ENCODE measurements at regions not wholly inside any gene's neighbourhood (a gene's known extent, or its start where the extent isn't known, plus 50 kb on each side); places are given as distances from the start of the nearest gene placed in this dataset.

DNA sequence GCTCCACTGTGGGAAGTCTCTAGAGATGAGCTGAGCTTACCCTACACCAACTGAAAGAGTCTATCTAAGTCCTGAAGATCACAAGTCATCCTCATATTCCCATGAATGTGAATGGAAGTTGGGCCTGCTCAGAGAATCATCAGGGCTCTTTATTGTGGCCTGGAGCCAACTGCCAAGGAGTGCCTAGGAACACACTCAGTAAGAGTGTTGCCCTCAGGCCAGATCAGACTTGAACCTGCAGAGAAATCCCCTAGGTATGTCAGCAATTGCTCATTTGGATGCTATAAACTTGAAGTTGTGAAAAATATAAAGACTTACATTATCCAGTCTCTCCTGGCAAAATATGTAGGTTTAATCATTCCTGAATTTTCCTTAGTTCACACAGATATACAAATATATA lies 1070.2 kb downstream of the EFNB2 start:
- Histone ChIP-seq H4K20me1 (replicated peaks in 1 of 2; ENCODE audit: control insufficient read depth in 1 of 2, insufficient read depth in 2 of 2, low read length in 2 of 2) (no peaks in the 10 kb centered on the region), H3K18ac (ENCODE audit: extremely low read depth, low read length) (no peak overlapping the region), H2BK120ac (replicated peaks; ENCODE audit: low read depth, low read length) (no peak overlapping the region), H4K91ac (replicated peaks; ENCODE audit: insufficient read length, low read length) (no peak overlapping the region), H3K4me1 (replicated peaks in 1 of 4; ENCODE audit: control insufficient read depth in 3 of 4, insufficient read depth in 4 of 4, low read length in 3 of 4) (peaks cover 0 to 5% (median 2%) of the 10 kb centered on the region in 4 experiments; a peak in 2 of 7 replicates), H4K5ac (ENCODE audit: insufficient read length, low read depth, low read length) (no peak overlapping the region), H3K79me2 (ENCODE audit: control insufficient read depth in 1 of 2, insufficient read depth in 2 of 2, low read length in 2 of 2) (no peaks in the 10 kb centered on the region), H2BK12ac (ENCODE audit: low read depth, low read length) (no peak overlapping the region), H3K79me1 (ENCODE audit: low read depth, low read length) (no peaks in the 10 kb centered on the region), H3K36me3 (ENCODE audit: control insufficient read depth in 2 of 4, insufficient read depth in 4 of 4, low read length in 3 of 4) (no peaks in the 10 kb centered on the region), H3K4ac (replicated peaks; ENCODE audit: insufficient read length, low read depth, low read length) (no peak overlapping the region), H3K4me3 (ENCODE audit: extremely low read depth in 1 of 4, insufficient read depth in 2 of 4, low read depth in 3 of 4, low read length in 4 of 4) (no peak overlapping the region), H4K8ac (ENCODE audit: extremely low read depth, insufficient read depth, low read length) (no peak overlapping the region), H3K9me3 (ENCODE audit: insufficient read depth in 2 of 2, low read depth in 1 of 2, low read length in 1 of 2) (peaks cover 2 to 3% of the 10 kb centered on the region in 2 experiments; a peak in 1 of 4 replicates), H3K23ac (ENCODE audit: insufficient read length) (no peak overlapping the region), H3K56ac (replicated peaks; ENCODE audit: insufficient read length, low read depth, low read length) (no peak overlapping the region), H3K4me2 (ENCODE audit: insufficient read depth in 1 of 2, low read depth in 2 of 2, low read length in 2 of 2) (no peak overlapping the region), H2AFZ (ENCODE audit: low read length) (no peak overlapping the region), H3K14ac (ENCODE audit: insufficient read length) (no peak overlapping the region), H2AK5ac (ENCODE audit: low read depth, low read length) (no peak overlapping the region), H2BK20ac (ENCODE audit: low read length) (no peak overlapping the region), H2BK5ac (ENCODE audit: low read depth, low read length) (no peak overlapping the region), H3K9ac (replicated peaks in 1 of 4; ENCODE audit: extremely low read depth in 1 of 4, low read depth in 3 of 4, low read length in 3 of 4) (no peak overlapping the region), H2BK15ac (ENCODE audit: low read length) (no peak overlapping the region), H3K23me2 (ENCODE audit: low read depth, low read length) (no peaks in the 10 kb centered on the region), H3K27ac (ENCODE audit: low read depth, low read length) (no peak overlapping the region), H3K27me3 (replicated peaks in 1 of 4; ENCODE audit: control insufficient read depth in 3 of 4, extremely low read depth in 1 of 4, insufficient read depth in 3 of 4, low read length in 3 of 4) (no peaks in the 10 kb centered on the region)
- TF ChIP-seq RFX5 (IDR thresholded peaks at IDR 0.05; ENCODE audit: borderline replicate concordance, low read depth, low read length) (no peak), BRCA1 (IDR thresholded peaks at IDR 0.05; ENCODE audit: low read depth, low read length) (no peak), CTBP2 (IDR thresholded peaks at IDR 0.05; ENCODE audit: borderline replicate concordance, insufficient read depth, insufficient read length, low read length) (no peak), BACH1 (IDR thresholded peaks at IDR 0.05; ENCODE audit: low read length) (no peak), CREB1 (IDR thresholded peaks at IDR 0.05) (no peak), GTF2F1 (IDR thresholded peaks at IDR 0.05; ENCODE audit: borderline replicate concordance, low read depth, low read length) (no peak), SP4 (IDR thresholded peaks at IDR 0.05; ENCODE audit: low read length) (no peak), TEAD4 (IDR thresholded peaks at IDR 0.05; ENCODE audit: low read depth, low read length) (no peak), CBX5 (IDR thresholded peaks at IDR 0.05; ENCODE audit: low read depth, low read length) (no peak), POLR2A (IDR thresholded peaks at IDR 0.05; ENCODE audit: control extremely low read depth in 1 of 2, low read depth in 2 of 2, low read length in 2 of 2) (no peak), TAF1 (IDR thresholded peaks at IDR 0.05; ENCODE audit: low read depth, low read length) (no peak)
- TF ChIP-seq, protein P1, sequence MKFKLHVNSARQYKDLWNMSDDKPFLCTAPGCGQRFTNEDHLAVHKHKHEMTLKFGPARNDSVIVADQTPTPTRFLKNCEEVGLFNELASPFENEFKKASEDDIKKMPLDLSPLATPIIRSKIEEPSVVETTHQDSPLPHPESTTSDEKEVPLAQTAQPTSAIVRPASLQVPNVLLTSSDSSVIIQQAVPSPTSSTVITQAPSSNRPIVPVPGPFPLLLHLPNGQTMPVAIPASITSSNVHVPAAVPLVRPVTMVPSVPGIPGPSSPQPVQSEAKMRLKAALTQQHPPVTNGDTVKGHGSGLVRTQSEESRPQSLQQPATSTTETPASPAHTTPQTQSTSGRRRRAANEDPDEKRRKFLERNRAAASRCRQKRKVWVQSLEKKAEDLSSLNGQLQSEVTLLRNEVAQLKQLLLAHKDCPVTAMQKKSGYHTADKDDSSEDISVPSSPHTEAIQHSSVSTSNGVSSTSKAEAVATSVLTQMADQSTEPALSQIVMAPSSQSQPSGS (IDR thresholded peaks at IDR 0.05; ENCODE audit: low read length), result no peak
- CTCF ChIA-PET (ENCODE audit: partially characterized antibody), result no interaction called here
- FAIRE-seq (no peak), DNase-seq (ENCODE audit: low read depth in 1 of 2, low spot score in 2 of 2) (no peak)
- POLR2A ChIA-PET (ENCODE audit: partially characterized antibody), result no interaction called here
